Ishikawa (cell line): ENCODE measurements at regions not wholly inside any gene's neighbourhood (a gene's known extent, or its start where the extent isn't known, plus 50 kb on each side); places are given as distances from the start of the nearest gene placed in this dataset.

Experiments
- EP300 ChIP-seq: IDR thresholded peaks from 2 replicates; pipeline ENCODE4 v1.6.1; 2012; ENCODE audit warnings: borderline replicate concordance
- FOXM1 ChIP-seq: IDR thresholded peaks from 2 replicates; pipeline ENCODE4 v1.6.1; 2012; ENCODE audit warnings: low read depth, borderline replicate concordance
- RAD21 ChIP-seq: IDR thresholded peaks from 2 replicates; pipeline ENCODE4 v1.6.1; 2012; ENCODE audit warnings: low read depth
- TAF1 ChIP-seq: IDR thresholded peaks from 2 replicates; pipeline ENCODE4 v1.6.1; 2012; ENCODE audit warnings: low read depth, mild to moderate bottlenecking
- TEAD4 ChIP-seq: IDR thresholded peaks from 2 replicates; pipeline ENCODE4 v1.6.1; 2012
- ZBTB7A ChIP-seq: IDR thresholded peaks from 2 replicates; pipeline ENCODE4 v1.6.1; 2012; ENCODE audit warnings: low read depth
- TF ChIP-seq, protein P1 (sequence below): IDR thresholded peaks from 2 replicates; pipeline ENCODE4 v1.6.1; 2012
- TF ChIP-seq, protein P2 (sequence below): IDR thresholded peaks from 2 replicates; pipeline ENCODE4 v1.6.1; 2012

- TF ChIP-seq FOXM1 (no peak), ZBTB7A (no peak), TEAD4 (no peak), RAD21 (no peak), TAF1 (no peak), EP300 (no peak)
- TF ChIP-seq, protein P1, sequence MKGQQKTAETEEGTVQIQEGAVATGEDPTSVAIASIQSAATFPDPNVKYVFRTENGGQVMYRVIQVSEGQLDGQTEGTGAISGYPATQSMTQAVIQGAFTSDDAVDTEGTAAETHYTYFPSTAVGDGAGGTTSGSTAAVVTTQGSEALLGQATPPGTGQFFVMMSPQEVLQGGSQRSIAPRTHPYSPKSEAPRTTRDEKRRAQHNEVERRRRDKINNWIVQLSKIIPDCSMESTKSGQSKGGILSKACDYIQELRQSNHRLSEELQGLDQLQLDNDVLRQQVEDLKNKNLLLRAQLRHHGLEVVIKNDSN = no peak
- TF ChIP-seq, protein P2, sequence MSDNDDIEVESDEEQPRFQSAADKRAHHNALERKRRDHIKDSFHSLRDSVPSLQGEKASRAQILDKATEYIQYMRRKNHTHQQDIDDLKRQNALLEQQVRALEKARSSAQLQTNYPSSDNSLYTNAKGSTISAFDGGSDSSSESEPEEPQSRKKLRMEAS = no peak
These were observed 1138.4 kb downstream of the RPIA start for GRCh38 chr2:89829828-89830227.
